ENCODE measurements at regions not wholly inside any gene's neighbourhood (a gene's known extent, or its start where the extent isn't known, plus 50 kb on each side); places are given as distances from the start of the nearest gene placed in this dataset.

GRCh38 chr9:134487066-134487710, 154.4 kb upstream of the COL5A1 start:
- no peak for TF ChIP-seq CTCF (IDR thresholded peaks at IDR 0.05)
- DNase-seq (peak in 2 of 6 donors; percentile 26 to 31), ATAC-seq (no peak), FAIRE-seq (no peak)
- WGBS, 2 donors, result 69 to 80% methylated on average over 15 of the region's 15 CpGs
- Histone ChIP-seq H3K4me1 (no peaks in the 10 kb centered on the region), H3K9me3 (no peaks in the 10 kb centered on the region), H3K36me3 (no peaks in the 10 kb centered on the region), H3K27me3 (no peaks in the 10 kb centered on the region), H3K27ac (no peak overlapping the region), H3K4me3 (no peak overlapping the region)
- intact Hi-C loops (cut with DNase I), result no loop called here

GRCh38 chr9:134488331-134489280, 153.0 kb upstream of the COL5A1 start:
- FAIRE-seq, result no peak
- TF ChIP-seq CTCF (IDR thresholded peaks at IDR 0.05), result no peak

GRCh38 chr9:134489621-134490408, 151.8 kb upstream of the COL5A1 start:
- DNase-seq, result peak in 1 of 6 donors; percentile 21
- Histone ChIP-seq H3K36me3 (no peaks in the 10 kb centered on the region), H3K27me3 (no peaks in the 10 kb centered on the region), H3K4me3 (no peak overlapping the region), H3K9me3 (no peaks in the 10 kb centered on the region), H3K27ac (no peak overlapping the region), H3K4me1 (no peaks in the 10 kb centered on the region)
- no peak for ATAC-seq
- 70 to 78% methylated on average over 13 of the region's 13 CpGs for WGBS, 2 donors
- intact Hi-C loops (cut with DNase I), result no loop called here
- no peak for TF ChIP-seq CTCF (IDR thresholded peaks at IDR 0.05)
- no peak for FAIRE-seq

More at GRCh38 chr9:134488331-134489280, 153.0 kb upstream of the COL5A1 start:
- no peaks in the 10 kb centered on the region for H3K36me3 ChIP-seq
- H3K4me3 ChIP-seq, result no peak overlapping the region
- no peaks in the 10 kb centered on the region for H3K27me3 ChIP-seq
- DNase-seq, result peak in 2 of 6 donors; percentile 34 to 51
- H3K4me1 ChIP-seq, result no peaks in the 10 kb centered on the region
- ATAC-seq, result peak in 2 of 4 donors; percentile 22 to 43
- H3K9me3 ChIP-seq, result no peaks in the 10 kb centered on the region
- intact Hi-C loops (cut with DNase I), result no loop called here
- 31 to 43% methylated on average over 32 of the region's 32 CpGs for WGBS, 2 donors
- no peak overlapping the region for H3K27ac ChIP-seq

- Histone ChIP-seq H3K27ac (no peak overlapping the region), H3K27me3 (no peaks in the 10 kb centered on the region), H3K4me3 (no peak overlapping the region), H3K9me3 (no peaks in the 10 kb centered on the region), H3K4me1 (no peaks in the 10 kb centered on the region), H3K36me3 (no peaks in the 10 kb centered on the region)
- TF ChIP-seq CTCF (IDR thresholded peaks at IDR 0.05), result no peak
- ATAC-seq, result no peak
- no peak for FAIRE-seq
- intact Hi-C loops (cut with DNase I), result no loop called here
- 71 to 76% methylated on average over 9 of the region's 9 CpGs for WGBS, 2 donors
- DNase-seq, result peak in 1 of 6 donors; percentile 21
Measured at GRCh38 chr9:134490446-134490845, 151.2 kb upstream of the COL5A1 start.

Measured in pancreas (tissue), 10 donors.